Testis (tissue), 2 donors: ENCODE measurements at regions not wholly inside any gene's neighbourhood (a gene's known extent, or its start where the extent isn't known, plus 50 kb on each side); places are given as distances from the start of the nearest gene placed in this dataset.

Experiments
- DNase-seq: peaks from one replicate; pipeline ENCODE4 v3.0.0-alpha.2; 2019
- H3K27ac ChIP-seq, 2 donors: fragments of 200-600 bp; sonication (generic); one replicate each; pipeline ENCODE4 v1.5.1; 2019
- H3K27me3 ChIP-seq: fragments of 200-600 bp; sonication (generic); one replicate; pipeline ENCODE4 v1.5.1; 2019
- H3K36me3 ChIP-seq: fragments of 200-600 bp; sonication (generic); one replicate; pipeline ENCODE4 v1.5.1; 2017; ENCODE audit warnings: low read depth; ENCODE audit errors: missing control alignments
- H3K4me1 ChIP-seq: fragments of 200-600 bp; sonication (generic); one replicate; pipeline ENCODE4 v1.5.1; 2019
- H3K4me3 ChIP-seq, 2 donors: fragments of 200-600 bp; sonication (generic); one replicate each; pipeline ENCODE4 v1.5.1; 2017 to 2019
- H3K9me3 ChIP-seq: fragments of 200-600 bp; sonication (generic); one replicate; pipeline ENCODE4 v1.5.1; 2017
- POLR2A ChIP-seq: fragments of 450-650 bp; IDR thresholded peaks from one replicate; pipeline ENCODE4 v1.6.1; 2017; ENCODE audit warnings: antibody characterized with exemption, mild to moderate bottlenecking, moderate library complexity
- WGBS, 2 donors: methylation state at CpG; one replicate each; pipeline ENCODE4 v1.1.5; 2018; 5-methylcytosine and 5-hydroxymethylcytosine counted together
- intact Hi-C: fragments of 100-400 bp; cut with DNase I; formaldehyde crosslinking; loops from one replicate; pipeline ENCODE4 v1.15.1; 2023; ENCODE audit warnings: low total_unique reads
- TF ChIP-seq, protein P1 (sequence below), 3 experiments: fragments of 450-650 bp in 2 of 3; fragments of 200-600 bp in 1 of 3; sonication (generic) in 1 of 3; IDR thresholded peaks; one replicate each; pipeline ENCODE4 v1.5.1; 2016 to 2019; ENCODE audit warnings: antibody characterized with exemption in 3 of 3, mild to moderate bottlenecking in 2 of 3, moderate library complexity in 1 of 3

DNA sequence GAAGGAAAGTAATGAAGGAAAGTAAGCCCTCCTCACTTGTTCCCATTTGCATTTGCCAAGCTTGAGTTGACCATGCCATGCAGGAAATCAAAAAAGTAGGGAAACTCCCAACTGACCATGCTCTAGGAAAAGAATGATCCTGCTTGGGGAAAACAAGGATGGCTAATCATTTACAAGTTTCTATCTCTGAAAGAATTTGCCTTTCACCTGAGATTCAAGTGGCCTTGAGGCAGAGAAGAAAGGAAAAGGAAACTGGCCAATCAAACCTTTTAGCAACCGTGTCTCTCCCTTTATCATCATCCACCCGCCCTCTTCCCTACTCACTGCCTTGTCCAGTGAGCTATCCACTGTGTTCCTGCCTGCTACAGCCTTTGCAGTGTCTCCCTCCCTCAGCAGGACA lies 757.2 kb upstream of the SOX9 start:
- Histone ChIP-seq H3K36me3 (no peaks in the 10 kb centered on the region), H3K27ac (no peak overlapping the region), H3K4me1 (no peaks in the 10 kb centered on the region), H3K27me3 (no peaks in the 10 kb centered on the region), H3K9me3 (no peaks in the 10 kb centered on the region), H3K4me3 (no peak overlapping the region)
- TF ChIP-seq, protein P1, sequence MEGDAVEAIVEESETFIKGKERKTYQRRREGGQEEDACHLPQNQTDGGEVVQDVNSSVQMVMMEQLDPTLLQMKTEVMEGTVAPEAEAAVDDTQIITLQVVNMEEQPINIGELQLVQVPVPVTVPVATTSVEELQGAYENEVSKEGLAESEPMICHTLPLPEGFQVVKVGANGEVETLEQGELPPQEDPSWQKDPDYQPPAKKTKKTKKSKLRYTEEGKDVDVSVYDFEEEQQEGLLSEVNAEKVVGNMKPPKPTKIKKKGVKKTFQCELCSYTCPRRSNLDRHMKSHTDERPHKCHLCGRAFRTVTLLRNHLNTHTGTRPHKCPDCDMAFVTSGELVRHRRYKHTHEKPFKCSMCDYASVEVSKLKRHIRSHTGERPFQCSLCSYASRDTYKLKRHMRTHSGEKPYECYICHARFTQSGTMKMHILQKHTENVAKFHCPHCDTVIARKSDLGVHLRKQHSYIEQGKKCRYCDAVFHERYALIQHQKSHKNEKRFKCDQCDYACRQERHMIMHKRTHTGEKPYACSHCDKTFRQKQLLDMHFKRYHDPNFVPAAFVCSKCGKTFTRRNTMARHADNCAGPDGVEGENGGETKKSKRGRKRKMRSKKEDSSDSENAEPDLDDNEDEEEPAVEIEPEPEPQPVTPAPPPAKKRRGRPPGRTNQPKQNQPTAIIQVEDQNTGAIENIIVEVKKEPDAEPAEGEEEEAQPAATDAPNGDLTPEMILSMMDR (IDR thresholded peaks at IDR 0.05) = no peak
- TF ChIP-seq POLR2A = no peak
- intact Hi-C loops = no loop called here
- DNase-seq = no peak
- 51 to 52% methylated on average over 2 of the region's 2 CpGs for WGBS, 2 donors

DNA sequence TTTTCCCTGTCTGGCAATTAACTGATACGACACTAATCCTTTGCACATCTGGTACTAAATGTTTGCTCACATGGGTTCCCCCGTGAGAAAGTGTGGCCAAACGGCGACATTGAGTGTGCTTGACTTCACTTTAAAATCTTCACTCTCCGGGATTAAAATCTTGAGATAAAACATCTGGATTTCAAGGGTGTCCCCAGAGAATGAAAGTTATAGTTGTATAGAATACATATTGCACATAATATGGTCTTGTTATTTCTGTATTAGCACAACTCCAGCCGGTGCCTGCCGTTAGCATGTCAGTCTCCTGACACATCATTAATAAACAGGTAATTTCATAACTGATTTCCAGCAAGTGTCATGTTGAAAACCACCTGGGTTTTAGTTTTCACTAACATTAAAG lies 749.0 kb upstream of the SOX9 start:
- H3K9me3 ChIP-seq = no peaks in the 10 kb centered on the region
- H3K4me1 ChIP-seq = no peaks in the 10 kb centered on the region
- H3K4me3 ChIP-seq = no peak overlapping the region
- no peaks in the 10 kb centered on the region for H3K36me3 ChIP-seq
- H3K27ac ChIP-seq = no peak overlapping the region
- intact Hi-C loops = no loop called here
- 71 to 77% methylated on average over 7 of the region's 7 CpGs for WGBS, 2 donors
- TF ChIP-seq, protein P1 (IDR thresholded peaks at IDR 0.05) = no peak
- no peak for TF ChIP-seq POLR2A
- no peak for DNase-seq
- H3K27me3 ChIP-seq = no peaks in the 10 kb centered on the region

DNA sequence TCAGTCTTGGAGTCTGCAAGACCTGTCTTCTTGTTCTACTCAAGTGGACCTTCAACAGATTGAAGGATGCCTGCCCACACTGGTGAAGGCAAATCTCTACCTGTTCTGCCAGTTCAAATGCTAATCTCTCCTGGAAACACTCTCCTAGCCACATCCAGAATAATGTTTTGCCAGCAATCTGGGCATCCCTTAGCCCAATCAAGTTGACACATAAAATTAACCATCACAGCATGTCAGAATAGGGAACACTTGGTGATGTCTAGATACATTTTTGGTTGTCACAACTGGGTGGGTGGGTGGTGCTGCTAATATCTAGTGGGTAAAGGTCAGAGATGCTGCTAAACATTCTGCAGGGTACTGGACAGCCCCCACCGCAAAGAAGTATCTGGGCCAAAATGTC lies 744.9 kb upstream of the SOX9 start:
- intact Hi-C loops = no loop called here
- TF ChIP-seq, protein P1 (IDR thresholded peaks at IDR 0.05) = no peak
- TF ChIP-seq POLR2A = no peak
- no peaks in the 10 kb centered on the region for H3K27me3 ChIP-seq
- no peaks in the 10 kb centered on the region for H3K36me3 ChIP-seq
- no peak for DNase-seq
- 88 to 100% methylated on average over 1 of the region's 1 CpG for WGBS, 2 donors
- H3K9me3 ChIP-seq = no peaks in the 10 kb centered on the region
- no peak overlapping the region for H3K27ac ChIP-seq
- no peak overlapping the region for H3K4me3 ChIP-seq
- no peaks in the 10 kb centered on the region for H3K4me1 ChIP-seq

DNA sequence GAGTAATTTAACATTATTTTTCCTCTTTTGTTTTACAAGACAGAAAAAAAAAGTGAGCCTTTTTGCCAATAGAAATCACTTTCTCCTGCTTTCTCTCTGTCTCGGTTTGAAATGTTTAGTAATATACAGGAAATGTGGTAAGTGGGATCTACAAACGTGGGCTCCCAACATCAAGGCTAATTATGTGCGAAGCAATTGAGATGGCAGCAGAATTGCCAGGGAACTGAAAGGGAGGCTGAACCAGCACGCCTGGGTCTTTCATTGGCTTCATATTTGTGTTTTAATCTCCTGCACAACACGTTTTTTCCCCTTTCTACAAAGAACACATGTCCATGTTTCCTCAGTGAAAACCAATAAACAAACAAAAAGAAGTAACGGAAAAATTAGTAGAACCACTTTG lies 743.9 kb upstream of the SOX9 start:
- Histone ChIP-seq H3K4me3 (no peak overlapping the region), H3K9me3 (no peaks in the 10 kb centered on the region), H3K27ac (no peak overlapping the region), H3K27me3 (no peaks in the 10 kb centered on the region), H3K36me3 (no peaks in the 10 kb centered on the region), H3K4me1 (no peaks in the 10 kb centered on the region)
- intact Hi-C loops = no loop called here
- WGBS, 2 donors = 70 to 80% methylated on average over 6 of the region's 6 CpGs
- no peak for DNase-seq
- no peak for TF ChIP-seq POLR2A
- TF ChIP-seq, protein P1 (IDR thresholded peaks at IDR 0.05) = no peak

DNA sequence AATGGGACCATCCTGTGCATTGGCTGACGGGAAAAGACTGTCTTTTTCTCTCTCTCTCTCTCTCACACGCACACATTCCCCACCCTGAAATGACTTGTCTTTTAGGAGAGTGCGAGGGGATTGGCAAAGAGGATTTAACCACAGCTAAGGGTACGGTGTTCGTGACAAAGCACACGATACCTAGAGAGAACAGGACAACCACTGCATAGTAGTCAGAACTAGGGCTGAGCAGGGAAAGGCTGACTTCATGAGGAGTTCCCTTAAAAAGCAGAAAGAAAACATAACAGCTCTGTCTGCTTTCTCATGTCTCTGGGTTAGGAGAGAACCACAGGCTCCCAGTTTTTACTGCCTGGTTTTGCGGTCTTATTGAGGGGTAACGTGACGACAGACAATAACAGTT lies 742.8 kb upstream of the SOX9 start:
- Histone ChIP-seq H3K36me3 (no peaks in the 10 kb centered on the region), H3K4me1 (no peaks in the 10 kb centered on the region), H3K9me3 (no peaks in the 10 kb centered on the region), H3K4me3 (no peak overlapping the region), H3K27me3 (no peaks in the 10 kb centered on the region), H3K27ac (no peak overlapping the region)
- intact Hi-C loops = no loop called here
- 75 to 84% methylated on average over 9 of the region's 9 CpGs for WGBS, 2 donors
- DNase-seq = no peak
- TF ChIP-seq, protein P1 (IDR thresholded peaks at IDR 0.05) = no peak
- TF ChIP-seq POLR2A = no peak
